H1 (cell line): ENCODE measurements at regions not wholly inside any gene's neighbourhood (a gene's known extent, or its start where the extent isn't known, plus 50 kb on each side); places are given as distances from the start of the nearest gene placed in this dataset.
A peak's percentile ranks its signal among the peaks of the same experiment; 100 is the strongest.

Experiments
- CTCF ChIA-PET: fragments of 300-600 bp; sonication (Branson Sonifier 250); formaldehyde crosslinking; loops from one replicate; lab custom pipeline; 2021; ENCODE audit not compliant: partially characterized antibody; lab: Charles Lee
- POLR2A ChIA-PET: fragments of 300-600 bp; sonication (Branson Sonifier 250); formaldehyde crosslinking; loops from one replicate; lab custom pipeline; 2021; ENCODE audit warnings: inconsistent platforms; ENCODE audit not compliant: partially characterized antibody; lab: Charles Lee
- DNase-seq, 2 experiments: peaks; one replicate each; pipeline versions ENCODE4 v3.0.0 to v3.0.0-alpha.2; 2010 to 2022; ENCODE audit warnings: low spot score in 2 of 2, low read depth in 1 of 2, mixed read lengths in 1 of 2
- FAIRE-seq: peaks from 2 replicates; lab custom pipeline; 2011; peaks lifted over from hg19 to GRCh38; lab: Jason Lieb, UNC
- H2AFZ ChIP-seq: 2 replicates; pipeline ENCODE4 v1.8.1; 2012; ENCODE audit warnings: low read length, inconsistent platforms
- H2AK5ac ChIP-seq: 2 replicates; pipeline ENCODE4 v1.6.1; 2013; ENCODE audit warnings: low read depth, low read length
- H2BK120ac ChIP-seq: replicated peaks from 2 replicates; pipeline ENCODE3; 2013; ENCODE audit warnings: low read depth, low read length, inconsistent platforms
- H2BK12ac ChIP-seq: 2 replicates; pipeline ENCODE4 v1.6.1; 2013; ENCODE audit warnings: low read depth, low read length
- H2BK15ac ChIP-seq: 2 replicates; pipeline ENCODE4 v1.6.1; 2013; ENCODE audit warnings: low read length
- H2BK20ac ChIP-seq: 2 replicates; pipeline ENCODE4 v1.6.1; 2013; ENCODE audit warnings: low read length
- H2BK5ac ChIP-seq: 2 replicates; pipeline ENCODE4 v1.6.1; 2013; ENCODE audit warnings: low read depth, low read length
- H3K14ac ChIP-seq: 2 replicates; pipeline ENCODE4 v1.6.1; 2013; ENCODE audit warnings: inconsistent platforms; ENCODE audit not compliant: insufficient read length
- H3K18ac ChIP-seq: 2 replicates; pipeline ENCODE4 v1.6.1; 2013; ENCODE audit warnings: low read length; ENCODE audit errors: extremely low read depth
- H3K23ac ChIP-seq: 2 replicates; pipeline ENCODE4 v1.6.1; 2013; ENCODE audit warnings: inconsistent platforms; ENCODE audit not compliant: insufficient read length
- H3K23me2 ChIP-seq: 2 replicates; pipeline ENCODE4 v1.6.1; 2013; ENCODE audit warnings: low read depth, low read length
- H3K27ac ChIP-seq: 2 replicates; pipeline ENCODE4 v1.6.1; 2011; ENCODE audit warnings: low read depth, low read length, inconsistent platforms
- H3K27me3 ChIP-seq, 4 experiments: replicated peaks in 1 of 4; 1 replicate in 1 of 4; 2 replicates in 3 of 4; pipeline versions ENCODE4 v1.6.1 to v1.8.1; 2011 to 2013; ENCODE audit warnings: low read length in 3 of 4, mild to moderate bottlenecking in 3 of 4, inconsistent platforms in 2 of 4, mixed read lengths in 2 of 4, moderate library complexity in 1 of 4; ENCODE audit not compliant: control insufficient read depth in 3 of 4, insufficient read depth in 3 of 4; ENCODE audit errors: extremely low read depth in 1 of 4
- H3K36me3 ChIP-seq, 4 experiments: 2 replicates each; pipeline versions ENCODE4 v1.6.1 to v1.8.1; 2011 to 2013; ENCODE audit warnings: mild to moderate bottlenecking in 4 of 4, low read length in 3 of 4, moderate library complexity in 2 of 4, control low read depth in 1 of 4, inconsistent platforms in 1 of 4; ENCODE audit not compliant: insufficient read depth in 4 of 4, control insufficient read depth in 2 of 4
- H3K4ac ChIP-seq: replicated peaks from 2 replicates; pipeline ENCODE3; 2013; ENCODE audit warnings: low read length, low read depth, mixed read lengths, inconsistent platforms; ENCODE audit not compliant: insufficient read length
- H3K4me1 ChIP-seq, 4 experiments: replicated peaks in 1 of 4; 1 replicate in 1 of 4; 2 replicates in 3 of 4; pipeline versions ENCODE4 v1.6.1 to v1.8.1; 2011 to 2013; ENCODE audit warnings: low read length in 3 of 4, inconsistent platforms in 2 of 4, mixed read lengths in 1 of 4; ENCODE audit not compliant: insufficient read depth in 4 of 4, control insufficient read depth in 3 of 4
- H3K4me2 ChIP-seq, 2 experiments: 2 replicates each; pipeline versions ENCODE4 v1.6.1 to v1.8.1; 2011 to 2013; ENCODE audit warnings: low read depth in 2 of 2, low read length in 2 of 2, control low read depth in 1 of 2, inconsistent platforms in 1 of 2, mild to moderate bottlenecking in 1 of 2; ENCODE audit not compliant: insufficient read depth in 1 of 2
- H3K4me3 ChIP-seq, 4 experiments: fragments of 200-600, 300-600 bp in 1 of 4; sonication (generic), shearing (Covaris generic), sonication (Bioruptor Twin) in 1 of 4; 2 replicates each; pipeline versions ENCODE4 v1.5.1 to v1.8.1; 2011 to 2016; ENCODE audit warnings: low read length in 4 of 4, low read depth in 3 of 4, control low read depth in 2 of 4, inconsistent platforms in 2 of 4, mild to moderate bottlenecking in 2 of 4, mixed read lengths in 1 of 4, moderate library complexity in 1 of 4; ENCODE audit not compliant: insufficient read depth in 2 of 4; ENCODE audit errors: extremely low read depth in 1 of 4
- H3K56ac ChIP-seq: replicated peaks from 2 replicates; pipeline ENCODE3; 2013; ENCODE audit warnings: low read depth, mild to moderate bottlenecking, mixed read lengths, low read length, inconsistent platforms; ENCODE audit not compliant: insufficient read length
- H3K79me1 ChIP-seq: 2 replicates; pipeline ENCODE4 v1.6.1; 2013; ENCODE audit warnings: low read depth, low read length, control low read depth
- H3K79me2 ChIP-seq, 2 experiments: 2 replicates each; pipeline versions ENCODE4 v1.6.1 to v1.8.1; 2012 to 2013; ENCODE audit warnings: low read length in 2 of 2, mild to moderate bottlenecking in 2 of 2, inconsistent platforms in 1 of 2; ENCODE audit not compliant: insufficient read depth in 2 of 2, control insufficient read depth in 1 of 2
- H3K9ac ChIP-seq, 4 experiments: replicated peaks in 1 of 4; 1 replicate in 1 of 4; 2 replicates in 3 of 4; pipeline versions ENCODE4 v1.6.1 to v1.8.1; 2011 to 2013; ENCODE audit warnings: low read depth in 3 of 4, low read length in 3 of 4, control low read depth in 2 of 4, mild to moderate bottlenecking in 2 of 4, moderate library complexity in 2 of 4, inconsistent platforms in 1 of 4; ENCODE audit errors: extremely low read depth in 1 of 4
- H3K9me3 ChIP-seq, 2 experiments: 2 replicates each; pipeline versions ENCODE4 v1.6.1 to v1.8.1; 2012 to 2013; ENCODE audit warnings: mild to moderate bottlenecking in 2 of 2, moderate library complexity in 2 of 2, control low read depth in 1 of 2, inconsistent platforms in 1 of 2, low read depth in 1 of 2, low read length in 1 of 2, mixed read lengths in 1 of 2; ENCODE audit not compliant: insufficient read depth in 2 of 2
- H4K20me1 ChIP-seq, 2 experiments: replicated peaks in 1 of 2; 2 replicates each; pipeline versions ENCODE3 to v1.8.1; 2011 to 2013; ENCODE audit warnings: inconsistent platforms in 2 of 2, low read length in 2 of 2, mild to moderate bottlenecking in 1 of 2; ENCODE audit not compliant: insufficient read depth in 2 of 2, control insufficient read depth in 1 of 2
- H4K5ac ChIP-seq: 2 replicates; pipeline ENCODE4 v1.6.1; 2013; ENCODE audit warnings: low read length, low read depth, mixed read lengths, inconsistent platforms; ENCODE audit not compliant: insufficient read length
- H4K8ac ChIP-seq: 2 replicates; pipeline ENCODE4 v1.8.0; 2013; ENCODE audit warnings: mild to moderate bottlenecking, moderate library complexity, low read length, inconsistent platforms; ENCODE audit not compliant: insufficient read depth; ENCODE audit errors: extremely low read depth
- H4K91ac ChIP-seq: replicated peaks from 2 replicates; pipeline ENCODE3; 2013; ENCODE audit warnings: low read length, mixed read lengths, inconsistent platforms; ENCODE audit not compliant: insufficient read length
- CHD1 ChIP-seq: IDR thresholded peaks from 2 replicates; pipeline ENCODE4 v1.6.1; 2012; ENCODE audit warnings: low read depth, low read length, improper control_type of control experiment
- EGR1 ChIP-seq: IDR thresholded peaks from 2 replicates; pipeline ENCODE4 v1.6.1; 2011; ENCODE audit warnings: low read depth, low read length, borderline replicate concordance
- GTF2F1 ChIP-seq: IDR thresholded peaks from 2 replicates; pipeline ENCODE4 v1.6.1; 2012; ENCODE audit warnings: low read depth, low read length, improper control_type of control experiment, borderline replicate concordance
- KDM5A ChIP-seq: fragments of 200-600 bp; IDR thresholded peaks from 2 replicates; pipeline ENCODE4 v1.7.1; 2012; ENCODE audit warnings: mild to moderate bottlenecking, low read length, inconsistent platforms, mixed read lengths
- MAFK ChIP-seq: IDR thresholded peaks from 2 replicates; pipeline ENCODE4 v1.6.1; 2012; ENCODE audit warnings: low read depth, mild to moderate bottlenecking, improper control_type of control experiment, low read length
- NANOG ChIP-seq: IDR thresholded peaks from 2 replicates; pipeline ENCODE4 v1.6.1; 2011; ENCODE audit warnings: low read length, low read depth, mild to moderate bottlenecking, inconsistent platforms; ENCODE audit not compliant: insufficient read depth, poor library complexity, severe bottlenecking
- RAD21 ChIP-seq, 2 experiments: IDR thresholded peaks in 1 of 2; conservative IDR thresholded peaks in 1 of 2; 2 replicates each; pipeline ENCODE4 v1.6.1; 2011; ENCODE audit warnings: low read depth in 2 of 2, low read length in 2 of 2, improper control_type of control experiment in 1 of 2, inconsistent platforms in 1 of 2, mild to moderate bottlenecking in 1 of 2, moderate library complexity in 1 of 2
- RFX5 ChIP-seq: IDR thresholded peaks from 2 replicates; pipeline ENCODE4 v1.6.1; 2011; ENCODE audit warnings: low read depth, low read length, improper control_type of control experiment, borderline replicate concordance
- SIRT6 ChIP-seq: IDR thresholded peaks from one replicate; pipeline ENCODE4 v1.7.1; 2012; ENCODE audit warnings: low read length, inconsistent platforms
- SP1 ChIP-seq: IDR thresholded peaks from 2 replicates; pipeline ENCODE4 v1.6.1; 2011; ENCODE audit warnings: low read depth, low read length
- SP2 ChIP-seq: IDR thresholded peaks from 2 replicates; pipeline ENCODE4 v1.6.1; 2012; ENCODE audit warnings: mild to moderate bottlenecking, low read length, inconsistent platforms
- SRF ChIP-seq: IDR thresholded peaks from 2 replicates; pipeline ENCODE4 v1.6.1; 2011; ENCODE audit warnings: mild to moderate bottlenecking, low read depth, low read length, moderate library complexity
- YY1 ChIP-seq: IDR thresholded peaks from 2 replicates; pipeline ENCODE4 v1.6.1; 2011; ENCODE audit warnings: low read depth, mild to moderate bottlenecking, low read length
- WGBS, 2 experiments: shearing (Covaris generic) in 1 of 2; methylation state at CpG; one replicate each; pipeline versions ENCODE4 v1.1.6 to v1.1.7; 2013 to 2015; ENCODE audit warnings: low lambda C conversion rate in 2 of 2, mixed read lengths in 2 of 2, inconsistent platforms in 1 of 2, low coverage in 1 of 2, missing lambda C conversion rate in 1 of 2; ENCODE audit not compliant: insufficient replicate concordance in 2 of 2, insufficient coverage in 1 of 2, insufficient read length in 1 of 2; ENCODE audit errors: extremely low coverage in 1 of 2, missing lambda C conversion rate in 1 of 2; 5-methylcytosine and 5-hydroxymethylcytosine counted together
- TF ChIP-seq, protein P1 (sequence below): IDR thresholded peaks from 2 replicates; pipeline ENCODE4 v1.6.1; 2011; ENCODE audit warnings: low read length, improper control_type of control experiment

DNA sequence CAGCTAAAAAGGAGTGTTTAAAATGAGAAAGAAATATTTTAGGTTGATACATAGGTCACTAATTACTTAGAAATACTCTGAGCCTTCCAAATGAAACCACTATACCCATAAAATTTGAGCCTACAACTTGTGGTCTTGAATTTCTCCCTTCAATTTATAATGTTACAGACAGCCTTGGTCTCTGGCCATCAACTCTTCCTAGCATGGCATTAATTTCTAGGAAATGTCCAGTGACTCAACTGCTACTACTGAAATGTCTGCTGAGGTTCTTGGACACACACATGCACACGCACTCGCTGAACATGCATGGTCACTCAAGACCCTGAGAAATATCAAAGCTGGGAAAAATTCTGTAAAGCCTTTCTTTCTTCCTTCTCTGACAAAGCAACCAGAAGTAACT is 61.1 kb upstream of the SAMSN1 start:
- Histone ChIP-seq H3K36me3 (peaks cover 0 to 8% (median 0%) of the 10 kb centered on the region in 4 experiments; a peak in 1 of 8 replicates), H2BK20ac (no peak overlapping the region), H3K9me3 (peaks cover 0 to 3% of the 10 kb centered on the region in 2 experiments; a peak in 1 of 4 replicates), H4K91ac (peak overlapping the region; percentile 61), H2AFZ (no peak overlapping the region), H3K23me2 (no peaks in the 10 kb centered on the region), H3K14ac (no peak overlapping the region), H3K4me2 (no peak overlapping the region), H3K4ac (no peak overlapping the region), H4K5ac (no peak overlapping the region), H3K79me2 (no peaks in the 10 kb centered on the region), H3K18ac (no peak overlapping the region), H3K27me3 (no peaks in the 10 kb centered on the region), H3K79me1 (no peaks in the 10 kb centered on the region), H4K8ac (no peak overlapping the region), H3K9ac (no peak overlapping the region), H3K56ac (no peak overlapping the region), H2BK12ac (no peak overlapping the region), H2BK120ac (peak overlapping the region; percentile 51), H3K4me1 (peaks cover 0 to 4% (median 2%) of the 10 kb centered on the region in 4 experiments; a peak in 2 of 7 replicates), H2BK15ac (no peak overlapping the region), H2BK5ac (no peak overlapping the region), H3K27ac (no peak overlapping the region), H2AK5ac (no peak overlapping the region), H3K23ac (no peak overlapping the region), H4K20me1 (no peaks in the 10 kb centered on the region), H3K4me3 (no peak overlapping the region)
- WGBS, 2 experiments: 97% methylated on average over 2 of the region's 2 CpGs; no CpG with 5 or more reads in 1 of the 2 experiments
- DNase-seq (no peak), FAIRE-seq (no peak)
- ChIA-PET CTCF (no interaction called here), POLR2A (no interaction called here)
- TF ChIP-seq GTF2F1: no peak
- no peak for TF ChIP-seq EGR1
- no peak for TF ChIP-seq KDM5A
- TF ChIP-seq CHD1: no peak
- no peak for TF ChIP-seq RFX5
- TF ChIP-seq SP1: no peak
- no peak for TF ChIP-seq SRF
- TF ChIP-seq RAD21 (IDR thresholded peaks at IDR 0.05 in 1 of 2, conservative IDR thresholded peaks at IDR 0.05 in 1 of 2; ENCODE audit: low read depth in 2 of 2, low read length in 2 of 2): no peak
- TF ChIP-seq NANOG: no peak
- no peak for TF ChIP-seq MAFK
- no peak for TF ChIP-seq SP2
- TF ChIP-seq SIRT6: no peak
- TF ChIP-seq, protein P1, sequence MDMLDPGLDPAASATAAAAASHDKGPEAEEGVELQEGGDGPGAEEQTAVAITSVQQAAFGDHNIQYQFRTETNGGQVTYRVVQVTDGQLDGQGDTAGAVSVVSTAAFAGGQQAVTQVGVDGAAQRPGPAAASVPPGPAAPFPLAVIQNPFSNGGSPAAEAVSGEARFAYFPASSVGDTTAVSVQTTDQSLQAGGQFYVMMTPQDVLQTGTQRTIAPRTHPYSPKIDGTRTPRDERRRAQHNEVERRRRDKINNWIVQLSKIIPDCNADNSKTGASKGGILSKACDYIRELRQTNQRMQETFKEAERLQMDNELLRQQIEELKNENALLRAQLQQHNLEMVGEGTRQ: no peak
- no peak for TF ChIP-seq YY1
